ENCODE measurements at regions not wholly inside any gene's neighbourhood (a gene's known extent, or its start where the extent isn't known, plus 50 kb on each side); places are given as distances from the start of the nearest gene placed in this dataset.

- no peak for TF ChIP-seq POLR2A (IDR thresholded peaks at IDR 0.05; ENCODE audit: low read depth, low read length)
- TF ChIP-seq CTCF (conservative IDR thresholded peaks at IDR 0.05; ENCODE audit: low read depth, low read length), result no peak
- no peak for TF ChIP-seq NFE2L2 (IDR thresholded peaks at IDR 0.05; ENCODE audit: low read depth, low read length)
- peak; percentile 34; the same call in 1 of the 2 replicates for TF ChIP-seq USF2 (IDR thresholded peaks at IDR 0.05; ENCODE audit: low read depth, low read length)
- TF ChIP-seq RAD21 (IDR thresholded peaks at IDR 0.05; ENCODE audit: low read length), result no peak
- TF ChIP-seq MXI1 (IDR thresholded peaks at IDR 0.05; ENCODE audit: borderline replicate concordance, low read depth, low read length), result no peak
- TF ChIP-seq CHD1 (IDR thresholded peaks at IDR 0.05; ENCODE audit: low read depth, low read length), result no peak
- no peak for TF ChIP-seq BHLHE40 (IDR thresholded peaks at IDR 0.05; ENCODE audit: low read depth, low read length)
- TF ChIP-seq CEBPB (IDR thresholded peaks at IDR 0.05; ENCODE audit: low read depth, low read length), result no peak
- TF ChIP-seq RFX5 (IDR thresholded peaks at IDR 0.05; ENCODE audit: low read depth, low read length), result no peak
- no peak for TF ChIP-seq MAFK (IDR thresholded peaks at IDR 0.05; ENCODE audit: low read depth, low read length)
- TF ChIP-seq, protein P1, sequence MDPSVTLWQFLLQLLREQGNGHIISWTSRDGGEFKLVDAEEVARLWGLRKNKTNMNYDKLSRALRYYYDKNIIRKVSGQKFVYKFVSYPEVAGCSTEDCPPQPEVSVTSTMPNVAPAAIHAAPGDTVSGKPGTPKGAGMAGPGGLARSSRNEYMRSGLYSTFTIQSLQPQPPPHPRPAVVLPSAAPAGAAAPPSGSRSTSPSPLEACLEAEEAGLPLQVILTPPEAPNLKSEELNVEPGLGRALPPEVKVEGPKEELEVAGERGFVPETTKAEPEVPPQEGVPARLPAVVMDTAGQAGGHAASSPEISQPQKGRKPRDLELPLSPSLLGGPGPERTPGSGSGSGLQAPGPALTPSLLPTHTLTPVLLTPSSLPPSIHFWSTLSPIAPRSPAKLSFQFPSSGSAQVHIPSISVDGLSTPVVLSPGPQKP (IDR thresholded peaks at IDR 0.05; ENCODE audit: borderline replicate concordance, low read depth, low read length), result no peak
- TF ChIP-seq MAZ (IDR thresholded peaks at IDR 0.05; ENCODE audit: borderline replicate concordance, low read depth, low read length), result no peak
- TF ChIP-seq FOS (IDR thresholded peaks at IDR 0.05; ENCODE audit: low read depth, low read length), result no peak
Observed at GRCh38 chr5:122705851-122706250, 69.0 kb upstream of the SNX2 start.

Data from IMR-90 (cell line).